RWPE2 (cell line): ENCODE measurements at regions not wholly inside any gene's neighbourhood (a gene's known extent, or its start where the extent isn't known, plus 50 kb on each side); places are given as distances from the start of the nearest gene placed in this dataset.

Experiments
- ATAC-seq: fragments of 200-7000 bp; cut with Tn5 transposase; 3 replicates; pipeline ENCODE4 v1.9.1; 2021; ENCODE audit warnings: low read depth
- DNase-seq: peaks from one replicate; pipeline ENCODE4 v3.0.0-alpha.2; 2020; ENCODE audit warnings: low spot score
- H3K27ac ChIP-seq: fragments of 450-650 bp; 2 replicates; pipeline ENCODE4 v1.5.1; 2017; ENCODE audit warnings: mild to moderate bottlenecking; ENCODE audit not compliant: poor library complexity, severe bottlenecking
- H3K27me3 ChIP-seq: fragments of 250-450 bp; sonication (Bioruptor Pico); 2 replicates; pipeline ENCODE4 v1.5.1; 2021; ENCODE audit warnings: mild to moderate bottlenecking, moderate library complexity; ENCODE audit not compliant: insufficient read depth, poor library complexity, severe bottlenecking
- H3K36me3 ChIP-seq: fragments of 250-450 bp; sonication (Bioruptor Pico); 2 replicates; pipeline ENCODE4 v1.5.1; 2020; ENCODE audit warnings: low read depth, mild to moderate bottlenecking, moderate library complexity
- H3K4me1 ChIP-seq: fragments of 250-450 bp; sonication (Bioruptor Pico); 2 replicates; pipeline ENCODE4 v1.5.1; 2021; ENCODE audit warnings: mild to moderate bottlenecking, moderate library complexity; ENCODE audit not compliant: insufficient read depth, poor library complexity, severe bottlenecking
- H3K4me3 ChIP-seq: fragments of 250-450 bp; sonication (Bioruptor Pico); 2 replicates; pipeline ENCODE4 v1.5.1; 2021; ENCODE audit warnings: mild to moderate bottlenecking, moderate library complexity; ENCODE audit not compliant: severe bottlenecking
- H3K9me3 ChIP-seq: fragments of 250-450 bp; sonication (Bioruptor Pico); 2 replicates; pipeline ENCODE4 v1.5.1; 2021; ENCODE audit warnings: mild to moderate bottlenecking, moderate library complexity; ENCODE audit not compliant: severe bottlenecking
- CTCF ChIP-seq: fragments of 450-650 bp; IDR thresholded peaks from one replicate; pipeline ENCODE4 v1.5.1; 2017; ENCODE audit warnings: mild to moderate bottlenecking, moderate library complexity; ENCODE audit not compliant: poor library complexity, severe bottlenecking

- H3K9me3 ChIP-seq = no peaks in the 10 kb centered on the region
- no peak for TF ChIP-seq CTCF
- ATAC-seq (no peak), DNase-seq (no peak)
- no peak overlapping the region for H3K4me3 ChIP-seq
- no peaks in the 10 kb centered on the region for H3K36me3 ChIP-seq
- H3K4me1 ChIP-seq = no peaks in the 10 kb centered on the region
- no peak overlapping the region for H3K27ac ChIP-seq
- no peaks in the 10 kb centered on the region for H3K27me3 ChIP-seq
Measured at GRCh38 chr20:58569241-58570125, 54.3 kb upstream of the APCDD1L start.

GRCh38 chr20:58568483-58569240 is 53.5 kb upstream of the APCDD1L start:
- Histone ChIP-seq H3K27me3 (no peaks in the 10 kb centered on the region), H3K4me3 (no peak overlapping the region), H3K36me3 (no peaks in the 10 kb centered on the region), H3K27ac (no peak overlapping the region), H3K9me3 (no peaks in the 10 kb centered on the region), H3K4me1 (no peaks in the 10 kb centered on the region)
- DNase-seq = no peak
- no peak for ATAC-seq
- TF ChIP-seq CTCF = no peak

- no peaks in the 10 kb centered on the region for H3K4me1 ChIP-seq
- H3K36me3 ChIP-seq = no peaks in the 10 kb centered on the region
- no peak overlapping the region for H3K27ac ChIP-seq
- no peaks in the 10 kb centered on the region for H3K27me3 ChIP-seq
- no peak for TF ChIP-seq CTCF
- H3K9me3 ChIP-seq = no peaks in the 10 kb centered on the region
- H3K4me3 ChIP-seq = no peak overlapping the region
- DNase-seq (no peak), ATAC-seq (peak; percentile 9; the same call in 1 of the 3 replicates)
Measured at GRCh38 chr20:58568126-58568482, 52.9 kb upstream of the APCDD1L start.

DNA sequence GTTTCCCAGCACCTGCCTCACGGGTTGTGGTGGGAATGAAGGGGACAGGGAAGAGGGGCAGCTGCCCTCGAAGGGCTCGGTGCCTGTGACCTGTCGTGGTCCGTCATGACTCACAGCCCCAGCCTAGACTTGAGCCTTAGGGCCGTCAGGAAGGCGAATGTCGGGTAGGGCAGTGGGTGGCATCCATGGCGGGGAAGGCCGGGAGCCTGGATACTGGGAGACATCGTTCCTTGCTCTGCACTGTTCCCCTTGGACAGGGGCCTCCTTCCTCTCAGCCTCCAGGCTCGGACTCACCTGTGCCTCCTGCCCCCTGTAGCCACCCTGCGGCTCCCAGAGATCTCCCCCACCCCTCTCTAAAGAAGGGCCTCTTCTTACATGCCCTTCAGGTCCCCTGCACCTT is 52.2 kb upstream of the APCDD1L start:
- no peaks in the 10 kb centered on the region for H3K36me3 ChIP-seq
- no peaks in the 10 kb centered on the region for H3K4me1 ChIP-seq
- no peaks in the 10 kb centered on the region for H3K27me3 ChIP-seq
- no peak for TF ChIP-seq CTCF
- no peaks in the 10 kb centered on the region for H3K9me3 ChIP-seq
- no peak for ATAC-seq
- no peak overlapping the region for H3K27ac ChIP-seq
- H3K4me3 ChIP-seq = no peak overlapping the region
- DNase-seq = peak; percentile 79
